ENCODE measurements at regions not wholly inside any gene's neighbourhood (a gene's known extent, or its start where the extent isn't known, plus 50 kb on each side); places are given as distances from the start of the nearest gene placed in this dataset.

DNA sequence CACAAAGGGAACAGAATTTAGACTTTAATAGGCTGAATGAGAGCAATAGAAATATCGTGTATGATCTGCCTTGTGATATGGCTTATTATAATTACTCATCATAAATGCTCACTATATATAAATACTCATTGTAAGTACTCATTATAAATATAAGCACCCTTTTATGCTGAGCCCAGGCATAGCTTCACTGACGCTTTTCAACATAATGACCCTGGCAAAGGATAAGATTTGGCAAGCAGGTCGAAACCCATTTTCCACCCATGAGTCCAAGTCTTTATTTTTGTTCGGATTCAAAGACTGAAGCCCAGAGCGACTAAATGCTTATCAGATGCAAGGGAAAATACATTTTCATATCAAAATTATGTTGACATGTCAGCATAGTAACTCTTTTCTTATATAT is 500.4 kb downstream of the SLC4A3 start:
- Histone ChIP-seq H3K4me1 (ENCODE audit: insufficient read depth, low read length, poor library complexity, severe bottlenecking) (no peaks in the 10 kb centered on the region), H3K9ac (ENCODE audit: low read depth, low read length, poor library complexity, severe bottlenecking) (no peak overlapping the region), H2AFZ (ENCODE audit: low read length) (no peak overlapping the region), H3K9me3 (ENCODE audit: insufficient read depth, low read depth, low read length) (0 out of 2 replicates have a peak, but pooled peaks cover 4% of the 10 kb centered on the region), H3F3A (ENCODE audit: low read depth) (no peaks in the 10 kb centered on the region), H3K36me3 (ENCODE audit: insufficient read depth, low read length) (no peaks in the 10 kb centered on the region), H3K79me2 (ENCODE audit: insufficient read depth, low read length) (no peaks in the 10 kb centered on the region), H3K9me2 (replicated peaks; ENCODE audit: low read depth, low read length) (no peaks in the 10 kb centered on the region), H4K20me1 (ENCODE audit: insufficient read depth, low read length, poor library complexity, severe bottlenecking) (no peaks in the 10 kb centered on the region), H3K4me3 (ENCODE audit: low read length, poor library complexity, severe bottlenecking) (no peak overlapping the region), H3K27me3 (ENCODE audit: insufficient read depth, low read length, poor library complexity, severe bottlenecking) (no peaks in the 10 kb centered on the region), H3K4me2 (ENCODE audit: low read depth, low read length, poor library complexity, severe bottlenecking) (no peak overlapping the region)
- no peak for TF ChIP-seq EZH2phosphoT487 (IDR thresholded peaks at IDR 0.05; ENCODE audit: borderline replicate concordance)
- TF ChIP-seq, protein P1, sequence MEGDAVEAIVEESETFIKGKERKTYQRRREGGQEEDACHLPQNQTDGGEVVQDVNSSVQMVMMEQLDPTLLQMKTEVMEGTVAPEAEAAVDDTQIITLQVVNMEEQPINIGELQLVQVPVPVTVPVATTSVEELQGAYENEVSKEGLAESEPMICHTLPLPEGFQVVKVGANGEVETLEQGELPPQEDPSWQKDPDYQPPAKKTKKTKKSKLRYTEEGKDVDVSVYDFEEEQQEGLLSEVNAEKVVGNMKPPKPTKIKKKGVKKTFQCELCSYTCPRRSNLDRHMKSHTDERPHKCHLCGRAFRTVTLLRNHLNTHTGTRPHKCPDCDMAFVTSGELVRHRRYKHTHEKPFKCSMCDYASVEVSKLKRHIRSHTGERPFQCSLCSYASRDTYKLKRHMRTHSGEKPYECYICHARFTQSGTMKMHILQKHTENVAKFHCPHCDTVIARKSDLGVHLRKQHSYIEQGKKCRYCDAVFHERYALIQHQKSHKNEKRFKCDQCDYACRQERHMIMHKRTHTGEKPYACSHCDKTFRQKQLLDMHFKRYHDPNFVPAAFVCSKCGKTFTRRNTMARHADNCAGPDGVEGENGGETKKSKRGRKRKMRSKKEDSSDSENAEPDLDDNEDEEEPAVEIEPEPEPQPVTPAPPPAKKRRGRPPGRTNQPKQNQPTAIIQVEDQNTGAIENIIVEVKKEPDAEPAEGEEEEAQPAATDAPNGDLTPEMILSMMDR (conservative IDR thresholded peaks at IDR 0.05; ENCODE audit: low read length) = no peak

GRCh38 chr2:220129391-220129790 is 502.0 kb downstream of the SLC4A3 start:
- no peak overlapping the region for H2AFZ ChIP-seq (ENCODE audit: low read length)
- no peak overlapping the region for H3K4me2 ChIP-seq (ENCODE audit: low read depth, low read length, poor library complexity, severe bottlenecking)
- no peaks in the 10 kb centered on the region for H4K20me1 ChIP-seq (ENCODE audit: insufficient read depth, low read length, poor library complexity, severe bottlenecking)
- no peaks in the 10 kb centered on the region for H3F3A ChIP-seq (ENCODE audit: low read depth)
- H3K79me2 ChIP-seq (ENCODE audit: insufficient read depth, low read length) = no peaks in the 10 kb centered on the region
- no peaks in the 10 kb centered on the region for H3K9me2 ChIP-seq (replicated peaks; ENCODE audit: low read depth, low read length)
- H3K9me3 ChIP-seq (ENCODE audit: insufficient read depth, low read depth, low read length) = 0 out of 2 replicates have a peak, but pooled peaks cover 4% of the 10 kb centered on the region
- H3K9ac ChIP-seq (ENCODE audit: low read depth, low read length, poor library complexity, severe bottlenecking) = no peak overlapping the region
- TF ChIP-seq, protein P1 (conservative IDR thresholded peaks at IDR 0.05; ENCODE audit: low read length) = no peak
- H3K36me3 ChIP-seq (ENCODE audit: insufficient read depth, low read length) = no peaks in the 10 kb centered on the region
- H3K4me3 ChIP-seq (ENCODE audit: low read length, poor library complexity, severe bottlenecking) = no peak overlapping the region
- no peaks in the 10 kb centered on the region for H3K27me3 ChIP-seq (ENCODE audit: insufficient read depth, low read length, poor library complexity, severe bottlenecking)
- H3K4me1 ChIP-seq (ENCODE audit: insufficient read depth, low read length, poor library complexity, severe bottlenecking) = no peaks in the 10 kb centered on the region

- Histone ChIP-seq H2AFZ (ENCODE audit: low read length) (no peak overlapping the region), H3K9me3 (ENCODE audit: insufficient read depth, low read depth, low read length) (no peaks in the 10 kb centered on the region), H3K4me3 (ENCODE audit: low read length, poor library complexity, severe bottlenecking) (no peak overlapping the region), H3K79me2 (ENCODE audit: insufficient read depth, low read length) (no peaks in the 10 kb centered on the region), H3K4me2 (ENCODE audit: low read depth, low read length, poor library complexity, severe bottlenecking) (no peak overlapping the region), H3K9me2 (replicated peaks; ENCODE audit: low read depth, low read length) (no peaks in the 10 kb centered on the region), H3K27me3 (ENCODE audit: insufficient read depth, low read length, poor library complexity, severe bottlenecking) (no peaks in the 10 kb centered on the region), H3K9ac (ENCODE audit: low read depth, low read length, poor library complexity, severe bottlenecking) (no peak overlapping the region), H3K36me3 (ENCODE audit: insufficient read depth, low read length) (no peaks in the 10 kb centered on the region), H3F3A (ENCODE audit: low read depth) (no peaks in the 10 kb centered on the region), H4K20me1 (ENCODE audit: insufficient read depth, low read length, poor library complexity, severe bottlenecking) (no peaks in the 10 kb centered on the region), H3K4me1 (ENCODE audit: insufficient read depth, low read length, poor library complexity, severe bottlenecking) (no peaks in the 10 kb centered on the region)
- no peak for TF ChIP-seq EZH2phosphoT487 (IDR thresholded peaks at IDR 0.05; ENCODE audit: borderline replicate concordance)
- TF ChIP-seq, protein P1 (conservative IDR thresholded peaks at IDR 0.05; ENCODE audit: low read length) = no peak
Measured at GRCh38 chr2:220134756-220135534, 507.5 kb downstream of the SLC4A3 start.

Measured in Loucy (cell line).